Stimulated activated CD8-positive, alpha-beta memory T cell treated with anti-CD3 and anti-CD28 coated beads, Interleukin-12 subunit alpha, Interleukin-12 subunit beta, amount 100 ng/mL, for 1 hour (primary cell): ENCODE measurements at regions not wholly inside any gene's neighbourhood (a gene's known extent, or its start where the extent isn't known, plus 50 kb on each side); places are given as distances from the start of the nearest gene placed in this dataset.
"Not testable (repeated sequence)": the region's sequence is repeated elsewhere in the genome, so short reads cannot be mapped to it uniquely, and the experiment has no call there.

Experiments used
- DNase-seq: peaks from one replicate; pipeline ENCODE4 v3.0.0-alpha.2; 2020; ENCODE audit warnings: low read depth

DNA sequence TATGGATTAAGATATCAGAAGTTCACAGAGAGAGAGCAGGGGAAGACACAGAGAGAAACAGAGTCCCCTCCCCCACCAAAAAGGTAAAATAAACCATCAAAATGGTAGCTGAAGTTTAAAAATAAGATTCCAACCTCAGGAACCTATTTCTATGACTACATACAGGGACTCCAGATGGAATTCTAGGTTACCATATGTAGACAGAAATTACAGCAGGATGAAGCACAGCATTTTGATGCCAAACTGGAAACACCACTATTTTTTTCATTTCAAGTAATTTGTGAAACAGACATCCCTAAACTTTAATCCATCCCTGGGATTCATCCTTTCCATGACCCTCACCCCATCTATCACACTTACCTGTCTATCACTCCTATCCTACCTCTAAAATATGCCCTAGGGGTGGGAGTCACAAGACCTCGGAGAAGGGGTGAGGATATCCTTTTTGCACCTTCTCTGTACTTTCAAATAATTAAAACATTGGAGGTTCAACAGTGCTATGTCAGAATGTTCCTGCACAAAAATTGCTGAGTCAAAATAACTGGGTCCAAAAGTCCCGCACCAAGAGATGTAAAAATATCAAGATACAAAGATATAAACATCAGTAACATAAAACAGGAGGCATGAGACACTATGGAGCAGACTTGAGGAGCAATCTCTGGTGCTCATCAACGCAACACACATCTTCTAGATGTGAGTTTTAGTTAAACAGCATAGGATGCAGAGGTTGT, 344.5 kb upstream of the RASGEF1B start:
- DNase-seq, result no peak

DNA sequence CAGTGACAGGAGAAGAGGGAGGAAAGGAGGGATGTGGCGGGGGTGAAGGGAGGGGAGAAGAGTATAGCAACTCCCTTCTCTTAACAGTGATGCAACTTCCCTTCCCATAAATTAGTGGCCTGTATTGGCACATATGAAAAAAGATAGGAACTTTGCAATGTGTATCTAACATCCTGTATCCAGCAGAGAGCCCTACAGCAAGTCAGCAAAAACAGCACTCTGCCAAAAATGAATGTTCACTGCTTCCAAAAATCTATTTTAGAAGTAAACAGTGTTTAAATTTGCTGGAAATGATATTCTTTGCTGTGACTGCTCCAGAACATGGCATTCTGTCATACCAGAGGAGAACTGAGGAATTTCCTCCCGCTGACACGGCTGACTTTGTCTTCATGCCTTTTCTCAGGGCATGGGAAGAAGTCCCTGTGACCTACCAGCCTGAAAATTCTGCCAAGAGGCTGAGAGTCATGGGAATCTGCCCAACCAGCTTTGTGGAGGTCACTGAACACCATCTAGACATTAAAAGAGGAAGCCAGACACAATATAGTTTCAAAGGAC, 343.4 kb upstream of the RASGEF1B start:
- DNase-seq, result no peak

DNA sequence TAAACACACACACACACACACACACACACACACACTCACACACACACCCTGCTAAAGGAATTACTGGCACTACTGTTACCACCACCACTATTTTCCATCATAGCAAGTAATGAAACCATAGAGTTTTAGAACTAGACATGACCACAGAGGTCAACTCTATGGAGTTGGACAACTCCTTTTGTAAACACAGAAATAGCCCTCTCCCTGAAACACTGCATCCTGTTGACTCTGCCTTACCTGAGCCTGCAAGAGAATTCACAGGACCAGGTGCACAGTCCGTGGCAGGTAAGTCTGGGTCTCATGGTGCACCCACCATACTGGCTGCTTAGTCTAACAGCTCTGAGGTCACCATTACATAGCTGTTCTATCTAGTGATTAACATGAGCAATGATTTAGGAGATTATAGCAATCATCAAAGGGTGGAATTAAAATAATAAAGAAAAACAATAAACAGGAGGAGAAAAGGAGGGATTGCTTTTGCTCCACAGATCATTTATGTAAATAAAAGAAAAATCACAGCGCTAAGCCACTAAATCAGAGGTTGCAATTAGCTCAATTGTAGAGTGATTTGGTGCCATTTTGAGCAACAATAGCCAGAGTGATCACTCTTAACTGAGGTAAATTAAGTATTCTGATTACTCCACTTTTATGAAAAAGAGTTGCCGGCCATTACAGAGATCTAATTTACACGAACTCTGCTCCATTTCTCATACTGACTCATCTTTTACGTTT, 340.0 kb upstream of the RASGEF1B start:
- no peak for DNase-seq

DNA sequence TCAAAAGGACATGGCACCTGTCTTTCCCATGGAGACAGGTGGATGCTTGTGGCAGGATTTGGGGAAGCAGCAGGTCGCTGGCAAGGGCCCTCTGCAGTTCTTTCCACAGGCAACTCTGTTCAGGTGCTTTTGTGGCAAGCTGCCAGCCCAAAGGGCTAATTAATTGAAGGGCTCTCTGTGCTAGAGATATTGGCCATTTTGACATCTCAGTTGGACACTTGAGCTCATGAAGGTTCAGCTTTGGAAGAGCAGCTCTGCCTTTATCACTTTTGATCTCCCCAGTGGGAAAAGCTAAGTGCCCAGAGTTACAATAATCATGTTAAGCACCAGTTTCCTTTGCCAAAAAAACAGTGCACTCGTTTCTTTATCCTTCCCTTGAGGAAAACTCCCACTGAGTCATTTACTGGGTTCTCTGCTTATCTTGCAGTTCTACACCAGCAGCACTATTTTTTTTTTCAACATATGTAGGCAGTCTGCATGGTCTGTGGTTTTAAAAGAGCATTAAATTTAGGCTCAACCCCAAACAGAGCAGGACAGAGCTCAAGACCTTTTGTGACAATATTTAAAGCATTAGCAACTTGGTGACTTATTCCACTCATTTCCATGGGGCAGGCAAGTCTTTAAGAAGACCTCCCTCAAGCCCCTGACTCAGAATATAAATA, 336.4 kb upstream of the RASGEF1B start:
- no peak for DNase-seq

DNA sequence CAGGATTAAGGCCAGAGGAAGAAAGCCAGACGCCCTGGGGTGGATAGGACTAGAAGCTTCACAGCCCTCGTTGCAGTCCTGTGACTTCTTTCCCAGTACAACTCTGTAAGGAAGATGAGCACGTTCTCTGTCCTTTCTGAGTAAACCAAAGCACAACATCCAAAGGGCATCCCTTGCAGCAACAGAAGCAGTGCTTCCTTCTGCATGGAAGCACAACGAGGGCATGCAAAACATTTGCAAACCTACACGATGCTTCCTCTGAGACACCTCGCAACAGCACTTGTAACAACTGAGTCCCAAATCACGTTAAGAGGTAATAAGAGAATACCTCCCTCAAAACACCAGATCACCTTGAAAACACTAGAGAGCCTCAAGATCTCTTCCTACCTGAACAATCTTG, 335.7 kb upstream of the RASGEF1B start:
- no peak for DNase-seq

DNA sequence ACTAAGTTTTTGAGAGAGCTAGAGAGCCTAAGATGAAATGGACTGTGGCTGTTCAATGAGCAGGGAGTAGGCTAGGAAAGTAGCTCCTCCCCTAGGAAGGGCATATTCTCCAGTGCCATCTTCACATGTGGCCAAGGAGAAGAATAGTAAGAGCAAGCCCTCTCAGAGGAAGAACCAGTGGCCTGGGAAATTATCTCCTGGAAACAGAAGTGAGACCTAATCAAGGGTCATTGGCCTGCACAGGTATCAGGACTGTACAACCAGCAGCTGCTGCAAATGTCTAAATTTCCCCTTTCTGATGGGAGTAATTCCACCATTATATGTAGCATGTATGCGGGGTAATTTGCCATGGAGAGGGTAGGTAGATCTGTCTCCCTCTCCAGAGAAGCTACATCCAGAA, 334.8 kb upstream of the RASGEF1B start:
- DNase-seq, result no peak

DNA sequence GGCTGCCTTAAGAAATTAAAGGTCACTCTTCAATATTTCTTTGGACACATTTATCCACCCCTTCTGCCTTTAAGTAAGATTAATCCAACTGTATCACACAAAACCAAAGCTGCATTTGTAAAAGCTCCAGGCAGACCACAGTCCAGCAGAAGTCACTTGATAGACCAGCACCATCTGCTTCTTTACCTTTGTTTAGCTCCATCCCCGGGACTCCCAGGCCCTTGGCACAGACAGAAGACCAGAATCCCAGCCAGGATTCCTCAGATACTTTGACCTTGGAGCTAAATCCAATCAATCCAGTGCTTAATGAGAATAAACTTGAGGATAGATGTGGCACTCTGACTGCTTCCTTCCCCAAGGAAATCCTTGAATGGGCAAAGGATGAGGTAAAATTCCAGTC, 333.1 kb upstream of the RASGEF1B start:
- DNase-seq, result no peak

DNA sequence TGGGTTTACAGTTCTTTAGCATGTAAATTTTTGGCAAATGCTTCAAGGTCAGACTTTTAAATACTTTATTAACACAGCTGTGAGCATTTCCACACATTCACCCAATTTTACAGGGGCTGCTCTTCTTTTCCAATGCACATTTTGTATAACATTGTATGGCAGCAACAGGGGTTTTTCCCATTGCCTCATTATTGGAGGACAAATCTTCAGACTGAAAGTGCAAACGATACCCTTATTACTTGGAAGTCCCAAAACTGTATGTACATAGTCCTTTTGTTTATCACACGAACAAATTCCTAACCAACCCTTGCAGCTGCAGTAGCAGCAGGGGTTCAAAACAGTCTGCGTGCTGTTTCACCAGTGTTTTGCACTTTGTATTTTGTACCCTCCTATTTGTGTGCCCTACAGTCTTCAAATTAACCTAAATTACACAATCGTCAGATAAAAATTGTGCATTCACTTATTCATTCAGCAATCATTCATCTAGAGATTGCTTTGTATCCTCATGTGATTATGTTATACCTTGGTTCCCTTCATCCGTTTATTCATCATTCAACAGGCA, 330.7 kb upstream of the RASGEF1B start:
- DNase-seq, result no peak

DNA sequence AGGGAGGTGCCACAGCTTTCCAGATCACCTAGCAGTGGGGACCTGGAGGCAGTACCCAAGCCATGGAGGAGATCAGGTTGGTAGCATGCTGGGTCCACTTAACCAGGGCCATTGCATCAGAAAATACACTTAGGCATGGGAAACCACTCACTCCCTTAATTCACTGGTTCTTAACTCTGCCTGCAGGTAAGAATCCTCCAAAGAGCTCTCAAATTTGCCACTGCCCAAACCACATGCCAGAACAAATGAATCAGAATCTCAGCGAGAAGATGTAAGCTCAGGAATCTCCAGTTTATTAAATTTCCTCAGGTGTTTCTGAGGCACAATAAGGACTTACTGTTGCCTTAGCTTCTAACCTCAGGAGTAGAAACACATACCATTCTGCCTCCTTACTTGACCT, 327.7 kb upstream of the RASGEF1B start:
- DNase-seq, result no peak

DNA sequence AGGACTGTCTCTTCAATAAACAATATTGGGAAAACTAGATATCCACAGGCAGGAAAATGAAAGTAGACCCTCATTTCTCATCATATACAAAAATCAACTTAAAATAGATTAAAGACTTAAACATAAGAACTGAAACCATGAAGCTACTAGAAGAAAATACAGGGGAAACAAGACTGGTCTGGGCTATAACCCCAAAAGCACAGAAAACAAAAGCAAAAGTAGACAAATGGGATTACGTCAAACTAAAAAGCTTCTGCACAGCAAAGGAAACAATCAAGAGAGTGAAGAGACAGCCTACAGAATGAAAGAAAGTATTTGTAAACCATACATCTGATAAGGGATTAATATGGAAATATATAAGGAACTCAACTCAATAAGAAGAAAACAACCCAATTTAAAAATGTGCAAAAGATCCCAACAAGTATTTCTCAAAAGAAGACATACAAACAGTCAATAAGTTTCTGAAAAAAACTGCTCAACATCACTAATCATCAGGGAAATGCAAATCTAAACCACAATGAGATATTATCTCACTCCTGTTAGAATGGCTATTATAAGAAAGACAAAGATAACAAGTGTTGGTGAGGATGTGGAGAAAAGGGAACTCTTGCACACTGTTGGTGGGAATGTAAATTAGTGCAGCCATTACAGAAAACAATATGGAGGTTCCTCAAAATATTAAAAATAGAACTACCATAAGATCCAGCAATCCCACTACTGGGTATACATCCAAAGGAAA, 325.3 kb upstream of the RASGEF1B start:
- no peak for DNase-seq

DNA sequence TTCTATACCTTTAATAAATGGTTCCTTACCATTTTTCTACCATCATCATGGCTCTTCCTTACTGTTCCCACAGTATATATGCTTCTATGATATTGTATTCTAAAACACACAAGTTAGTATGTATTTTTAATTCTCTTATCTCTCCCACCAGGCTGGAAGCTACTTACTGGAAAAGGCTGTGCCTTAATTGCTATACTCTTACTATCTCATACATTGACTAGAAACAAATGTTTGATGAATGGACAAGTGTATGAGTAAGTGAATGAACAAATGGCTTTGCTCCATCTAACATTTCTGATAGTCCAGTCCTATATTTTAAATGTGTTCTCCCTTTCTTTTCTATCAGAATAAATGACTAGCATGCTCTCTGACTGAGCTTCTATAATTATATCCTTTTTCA, 320.8 kb upstream of the RASGEF1B start:
- DNase-seq, result no peak

DNA sequence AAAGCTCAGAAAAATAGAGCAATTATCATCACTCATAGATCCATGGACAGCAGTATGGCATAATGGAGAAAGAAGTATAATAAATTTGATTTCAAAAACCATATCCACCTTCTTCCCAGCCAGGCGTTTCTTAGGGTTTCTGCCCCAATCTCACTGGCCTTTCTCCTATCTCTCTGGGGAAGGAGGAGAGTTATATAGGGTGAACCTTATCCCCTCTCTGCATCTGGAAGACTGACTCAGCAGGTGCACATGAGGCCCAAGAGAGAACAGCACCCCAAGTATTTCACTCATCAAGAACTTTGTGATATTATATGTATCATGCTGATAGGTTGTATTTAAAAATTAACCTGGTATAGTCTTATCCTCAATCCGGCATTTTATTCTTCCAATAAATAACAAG, 318.8 kb upstream of the RASGEF1B start:
- DNase-seq, result no peak

DNA sequence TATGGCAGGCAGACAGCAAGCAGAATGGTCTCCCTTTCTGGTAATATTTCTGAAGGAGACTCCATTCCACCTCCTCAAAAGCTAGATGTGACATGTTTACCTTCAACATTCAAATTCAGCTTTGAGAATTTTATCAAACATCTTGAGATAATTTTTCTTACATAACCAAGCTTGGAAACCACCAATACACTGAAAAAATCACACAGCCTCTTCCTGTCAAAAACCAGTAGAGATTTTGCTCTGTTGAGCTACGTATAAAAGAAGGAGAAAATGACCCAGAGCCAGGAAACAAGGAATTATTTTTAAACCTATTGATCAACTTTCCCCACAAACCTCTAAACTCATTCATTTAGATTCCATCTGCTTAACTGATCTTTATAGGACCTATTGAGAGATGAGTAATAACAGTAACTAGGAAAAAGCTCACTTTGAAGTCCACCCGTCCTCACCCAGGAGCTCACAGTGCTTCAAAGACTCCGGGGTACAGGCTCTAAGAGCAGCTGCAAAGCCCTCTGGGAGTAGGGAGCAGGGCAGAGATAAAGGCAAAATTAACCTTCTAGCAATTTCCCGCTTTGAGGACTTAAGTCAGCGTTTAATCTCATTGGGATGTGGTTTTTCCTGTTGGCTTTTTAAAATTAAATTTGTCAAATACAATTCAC, 318.2 kb upstream of the RASGEF1B start:
- no peak for DNase-seq

DNA sequence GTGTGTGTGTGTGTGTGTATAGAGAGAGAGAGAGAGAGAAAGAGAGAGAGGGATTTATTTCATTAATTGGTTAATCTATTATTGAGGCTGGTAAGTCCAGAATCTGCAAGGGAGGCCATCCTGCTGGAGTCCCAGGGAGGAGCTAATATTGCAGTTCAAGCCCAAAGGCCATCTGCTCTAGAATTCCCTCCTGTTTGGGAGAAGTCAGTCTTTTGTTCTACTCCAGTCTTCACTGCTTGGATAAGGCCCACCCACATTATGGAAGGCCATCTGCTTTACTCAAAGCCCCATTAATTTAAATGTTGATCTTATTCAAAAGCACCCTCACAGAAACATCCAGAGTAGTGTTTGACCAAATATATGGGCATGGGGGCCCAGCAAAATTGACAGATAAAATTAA, 317.5 kb upstream of the RASGEF1B start:
- DNase-seq, result no peak

DNA sequence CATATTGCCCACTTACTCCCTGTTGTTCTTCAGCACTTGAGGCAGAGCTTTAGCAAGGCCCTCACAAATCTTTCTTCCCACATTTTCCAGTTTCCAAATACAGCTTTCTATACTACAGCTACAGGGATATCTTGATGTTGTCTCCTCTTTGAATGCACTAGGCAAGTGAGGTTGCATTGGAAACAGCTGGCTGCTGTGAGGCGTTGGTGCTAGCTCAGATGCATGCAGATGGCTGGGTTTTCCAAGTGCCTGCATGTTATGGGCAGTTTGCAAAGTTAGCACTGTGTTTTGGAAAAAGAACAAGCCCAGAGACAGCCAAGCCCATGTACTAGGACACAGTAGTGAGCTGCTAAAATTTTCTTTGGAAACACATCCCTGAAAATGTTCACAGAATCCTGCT, 315.1 kb upstream of the RASGEF1B start:
- no peak for DNase-seq

DNA sequence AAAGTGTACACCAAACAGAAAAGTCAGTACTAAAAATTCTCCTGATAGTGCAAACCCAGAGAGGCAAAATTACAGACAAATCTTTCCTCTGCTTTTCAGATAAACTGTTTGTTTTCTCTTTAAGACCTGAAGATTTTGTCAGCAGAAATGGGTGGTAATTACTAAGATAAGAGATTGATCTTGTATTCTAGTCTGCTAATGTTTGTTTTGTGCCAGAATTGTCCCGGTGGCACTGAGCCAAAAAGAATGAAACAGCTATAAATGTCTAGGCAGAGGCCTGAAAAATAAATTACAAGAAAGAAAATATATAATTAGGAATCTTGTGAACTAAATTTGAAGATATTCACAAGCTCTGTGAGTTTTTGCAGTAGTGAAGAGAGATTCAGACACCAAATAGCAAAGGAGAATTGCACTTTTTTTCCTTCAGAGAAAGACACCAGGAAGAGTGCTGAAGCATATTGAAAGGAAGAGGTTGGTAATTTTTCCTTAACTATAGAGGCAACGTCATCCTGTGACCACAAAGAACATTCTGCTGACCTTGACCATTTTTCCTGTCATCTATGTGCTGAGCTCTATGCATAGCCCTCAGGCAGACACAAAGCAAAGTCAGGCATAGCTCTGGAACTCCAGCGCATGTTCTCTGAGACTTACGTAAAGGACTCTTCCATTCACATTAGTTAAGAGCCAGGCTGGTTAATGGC, 314.5 kb upstream of the RASGEF1B start:
- no peak for DNase-seq

DNA sequence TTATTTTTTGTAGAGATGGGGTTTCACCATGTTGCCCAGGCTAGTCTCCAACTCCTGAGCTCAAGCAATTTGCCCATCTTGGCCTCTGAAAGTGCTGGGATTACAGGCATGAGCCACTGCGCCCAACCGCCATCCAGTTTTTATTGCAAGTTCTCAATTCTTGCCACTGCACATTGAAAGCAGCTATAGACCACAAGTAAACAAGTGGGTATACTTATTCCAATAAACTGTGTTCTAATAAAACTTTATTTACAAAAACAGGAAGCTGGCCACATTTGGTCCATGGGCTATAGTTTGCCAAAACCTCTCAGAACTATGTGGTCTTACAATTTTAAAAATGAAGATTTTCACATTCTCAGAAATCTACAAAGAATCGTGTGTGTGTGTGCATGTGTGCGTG, 313.6 kb upstream of the RASGEF1B start:
- DNase-seq, result no peak

DNA sequence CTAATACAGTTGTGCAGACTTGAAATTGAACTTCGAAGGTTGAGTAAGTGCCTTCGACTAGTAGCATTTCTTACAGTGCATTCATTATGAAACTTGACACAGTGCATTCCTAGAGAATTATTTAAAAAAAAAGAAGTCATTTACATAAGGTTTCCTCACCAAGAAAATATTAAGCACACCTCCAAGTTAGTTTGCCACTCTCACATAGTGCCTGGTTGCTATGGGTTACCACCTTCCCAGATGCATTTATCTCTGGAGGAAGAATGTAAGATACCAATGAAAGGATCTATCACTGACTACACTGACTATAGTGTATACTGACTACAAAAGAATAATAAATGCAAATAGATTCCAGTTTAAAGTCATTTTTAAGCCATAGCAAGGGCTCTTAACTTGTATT, 311.9 kb upstream of the RASGEF1B start:
- no peak for DNase-seq

DNA sequence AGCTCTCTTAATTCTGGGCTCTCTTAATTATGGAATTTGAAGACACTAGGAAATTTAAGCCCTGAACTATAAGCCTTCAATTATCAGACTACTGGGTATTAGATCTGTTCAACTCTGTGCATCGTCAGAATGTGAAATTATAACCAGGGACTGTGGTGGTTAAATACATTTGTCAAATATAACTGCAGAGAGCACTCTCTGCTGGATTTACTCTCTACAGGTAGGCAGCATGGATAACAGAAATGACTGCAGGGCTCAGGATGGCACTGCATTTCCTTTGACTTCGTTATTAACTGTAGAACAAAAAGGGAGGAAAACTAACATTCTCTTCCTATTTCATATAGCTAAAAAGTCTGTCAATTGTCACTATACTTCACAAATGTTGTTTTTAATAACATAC, 310.1 kb upstream of the RASGEF1B start:
- no peak for DNase-seq

DNA sequence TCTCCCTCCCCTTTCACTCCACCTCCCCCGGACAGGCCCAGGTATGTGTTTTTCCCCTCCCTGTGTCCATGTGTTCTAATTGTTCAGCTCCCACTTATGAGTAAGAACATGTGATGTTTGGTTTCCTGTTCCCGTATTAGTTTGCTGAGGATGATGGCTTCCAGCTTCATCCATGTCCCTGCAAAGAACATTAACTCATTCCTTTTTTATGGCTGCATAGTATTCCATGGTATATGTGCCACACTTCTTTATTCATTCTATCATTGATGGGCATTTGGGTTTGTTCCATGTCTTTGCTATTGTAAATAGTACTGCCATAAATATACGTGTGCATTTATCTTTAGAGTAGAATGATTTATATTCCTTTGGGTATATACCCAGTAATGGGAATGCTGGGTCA, 306.0 kb upstream of the RASGEF1B start:
- not testable (repeated sequence) for DNase-seq

DNA sequence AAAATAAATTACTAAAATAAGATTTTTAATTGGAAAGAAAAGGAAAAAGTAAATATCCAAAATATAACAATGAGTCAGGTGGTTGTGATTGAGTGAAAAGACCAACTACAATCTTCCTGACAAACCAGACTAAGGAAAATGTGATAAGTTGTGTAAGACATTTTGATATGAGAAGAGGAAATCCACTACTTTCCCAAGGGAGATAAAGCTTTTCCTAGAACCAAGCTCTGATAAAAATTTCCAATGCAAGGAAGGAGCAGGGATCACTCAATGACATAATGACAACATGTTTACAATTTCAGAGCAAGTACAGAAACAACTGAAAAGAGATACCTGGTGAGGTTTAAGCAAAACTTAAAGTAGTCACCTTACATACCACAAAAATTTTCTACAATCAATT, 305.1 kb upstream of the RASGEF1B start:
- no peak for DNase-seq
